ENCODE measurements at regions not wholly inside any gene's neighbourhood (a gene's known extent, or its start where the extent isn't known, plus 50 kb on each side); places are given as distances from the start of the nearest gene placed in this dataset.

GRCh38 chr12:40575987-40576386, 116.3 kb upstream of the CNTN1 start:
- no peak for FAIRE-seq
- DNase-seq (ENCODE audit: insufficient read length, low spot score): no peak
- TF ChIP-seq POU2F2 (IDR thresholded peaks at IDR 0.05; ENCODE audit: low read depth, low read length) (no peak), POLR2A (IDR thresholded peaks at IDR 0.05; ENCODE audit: low read depth, low read length) (no peak), PAX5 (IDR thresholded peaks at IDR 0.05; ENCODE audit: insufficient read depth, low read length, severe bottlenecking) (no peak), TAF1 (IDR thresholded peaks at IDR 0.05; ENCODE audit: low read depth, low read length) (no peak), POLR2AphosphoS5 (IDR thresholded peaks at IDR 0.05; ENCODE audit: low read depth, low read length) (no peak), SPI1 (IDR thresholded peaks at IDR 0.05; ENCODE audit: low read depth, low read length) (no peak)

- no peak for TF ChIP-seq PAX5 (IDR thresholded peaks at IDR 0.05; ENCODE audit: insufficient read depth, low read length, severe bottlenecking)
- no peak for TF ChIP-seq SPI1 (IDR thresholded peaks at IDR 0.05; ENCODE audit: low read depth, low read length)
- TF ChIP-seq TAF1 (IDR thresholded peaks at IDR 0.05; ENCODE audit: low read depth, low read length): no peak
- TF ChIP-seq POLR2A (IDR thresholded peaks at IDR 0.05; ENCODE audit: low read depth, low read length): no peak
- no peak for TF ChIP-seq POU2F2 (IDR thresholded peaks at IDR 0.05; ENCODE audit: low read depth, low read length)
- no peak for TF ChIP-seq POLR2AphosphoS5 (IDR thresholded peaks at IDR 0.05; ENCODE audit: low read depth, low read length)
- FAIRE-seq (no peak), DNase-seq (ENCODE audit: insufficient read length, low spot score) (no peak)
Measured at GRCh38 chr12:40577834-40578233, 114.4 kb upstream of the CNTN1 start.

- TF ChIP-seq POLR2A (IDR thresholded peaks at IDR 0.05; ENCODE audit: low read depth, low read length) (no peak), TAF1 (IDR thresholded peaks at IDR 0.05; ENCODE audit: low read depth, low read length) (no peak), POU2F2 (IDR thresholded peaks at IDR 0.05; ENCODE audit: low read depth, low read length) (no peak), PAX5 (IDR thresholded peaks at IDR 0.05; ENCODE audit: insufficient read depth, low read length, severe bottlenecking) (no peak), POLR2AphosphoS5 (IDR thresholded peaks at IDR 0.05; ENCODE audit: low read depth, low read length) (no peak), SPI1 (IDR thresholded peaks at IDR 0.05; ENCODE audit: low read depth, low read length) (no peak)
- DNase-seq (ENCODE audit: insufficient read length, low spot score) (no peak), FAIRE-seq (no peak)
Measured at GRCh38 chr12:40579687-40580086, 112.6 kb upstream of the CNTN1 start.

- FAIRE-seq: no peak
- TF ChIP-seq SPI1 (IDR thresholded peaks at IDR 0.05; ENCODE audit: low read depth, low read length) (no peak), POLR2A (IDR thresholded peaks at IDR 0.05; ENCODE audit: low read depth, low read length) (no peak), PAX5 (IDR thresholded peaks at IDR 0.05; ENCODE audit: insufficient read depth, low read length, severe bottlenecking) (no peak), POLR2AphosphoS5 (IDR thresholded peaks at IDR 0.05; ENCODE audit: low read depth, low read length) (no peak)
- no peak for DNase-seq (ENCODE audit: insufficient read length, low spot score)
Measured at GRCh38 chr12:40580346-40580745, 111.9 kb upstream of the CNTN1 start.

- TF ChIP-seq TAF1 (IDR thresholded peaks at IDR 0.05; ENCODE audit: low read depth, low read length) (no peak), POU2F2 (IDR thresholded peaks at IDR 0.05; ENCODE audit: low read depth, low read length) (no peak), PAX5 (IDR thresholded peaks at IDR 0.05; ENCODE audit: insufficient read depth, low read length, severe bottlenecking) (no peak), POLR2A (IDR thresholded peaks at IDR 0.05; ENCODE audit: low read depth, low read length) (no peak), SPI1 (IDR thresholded peaks at IDR 0.05; ENCODE audit: low read depth, low read length) (no peak), POLR2AphosphoS5 (IDR thresholded peaks at IDR 0.05; ENCODE audit: low read depth, low read length) (no peak)
- DNase-seq (ENCODE audit: insufficient read length, low spot score) (no peak), FAIRE-seq (no peak)
Measured at GRCh38 chr12:40581889-40582288, 110.3 kb upstream of the CNTN1 start.

GRCh38 chr12:40583743-40584142, 108.5 kb upstream of the CNTN1 start:
- TF ChIP-seq POLR2A (IDR thresholded peaks at IDR 0.05; ENCODE audit: low read depth, low read length) (no peak), PAX5 (IDR thresholded peaks at IDR 0.05; ENCODE audit: insufficient read depth, low read length, severe bottlenecking) (no peak), POLR2AphosphoS5 (IDR thresholded peaks at IDR 0.05; ENCODE audit: low read depth, low read length) (no peak)
- FAIRE-seq: no peak
- no peak for DNase-seq (ENCODE audit: insufficient read length, low spot score)

GRCh38 chr12:40584763-40585162, 107.5 kb upstream of the CNTN1 start:
- FAIRE-seq: no peak
- TF ChIP-seq PAX5 (IDR thresholded peaks at IDR 0.05; ENCODE audit: insufficient read depth, low read length, severe bottlenecking) (no peak), TAF1 (IDR thresholded peaks at IDR 0.05; ENCODE audit: low read depth, low read length) (no peak), POLR2A (IDR thresholded peaks at IDR 0.05; ENCODE audit: low read depth, low read length) (no peak), SPI1 (IDR thresholded peaks at IDR 0.05; ENCODE audit: low read depth, low read length) (no peak), POU2F2 (IDR thresholded peaks at IDR 0.05; ENCODE audit: low read depth, low read length) (no peak), POLR2AphosphoS5 (IDR thresholded peaks at IDR 0.05; ENCODE audit: low read depth, low read length) (no peak)
- no peak for DNase-seq (ENCODE audit: insufficient read length, low spot score)

GRCh38 chr12:40586823-40587222, 105.4 kb upstream of the CNTN1 start:
- no peak for TF ChIP-seq POLR2A (IDR thresholded peaks at IDR 0.05; ENCODE audit: low read depth, low read length)
- no peak for TF ChIP-seq TAF1 (IDR thresholded peaks at IDR 0.05; ENCODE audit: low read depth, low read length)
- TF ChIP-seq POU2F2 (IDR thresholded peaks at IDR 0.05; ENCODE audit: low read depth, low read length): no peak
- TF ChIP-seq PAX5 (IDR thresholded peaks at IDR 0.05; ENCODE audit: insufficient read depth, low read length, severe bottlenecking): no peak
- no peak for TF ChIP-seq SPI1 (IDR thresholded peaks at IDR 0.05; ENCODE audit: low read depth, low read length)
- TF ChIP-seq POLR2AphosphoS5 (IDR thresholded peaks at IDR 0.05; ENCODE audit: low read depth, low read length): no peak
- DNase-seq (ENCODE audit: insufficient read length, low spot score) (no peak), FAIRE-seq (no peak)

- DNase-seq (ENCODE audit: insufficient read length, low spot score) (no peak), FAIRE-seq (no peak)
- TF ChIP-seq SPI1 (IDR thresholded peaks at IDR 0.05; ENCODE audit: low read depth, low read length): no peak
- TF ChIP-seq PAX5 (IDR thresholded peaks at IDR 0.05; ENCODE audit: insufficient read depth, low read length, severe bottlenecking): no peak
- no peak for TF ChIP-seq POU2F2 (IDR thresholded peaks at IDR 0.05; ENCODE audit: low read depth, low read length)
- TF ChIP-seq TAF1 (IDR thresholded peaks at IDR 0.05; ENCODE audit: low read depth, low read length): no peak
- no peak for TF ChIP-seq POLR2A (IDR thresholded peaks at IDR 0.05; ENCODE audit: low read depth, low read length)
- no peak for TF ChIP-seq POLR2AphosphoS5 (IDR thresholded peaks at IDR 0.05; ENCODE audit: low read depth, low read length)
Measured at GRCh38 chr12:40587421-40587820, 104.8 kb upstream of the CNTN1 start.

GRCh38 chr12:40587970-40588369, 104.3 kb upstream of the CNTN1 start:
- FAIRE-seq (no peak), DNase-seq (ENCODE audit: insufficient read length, low spot score) (no peak)
- TF ChIP-seq POLR2AphosphoS5 (IDR thresholded peaks at IDR 0.05; ENCODE audit: low read depth, low read length) (no peak), SPI1 (IDR thresholded peaks at IDR 0.05; ENCODE audit: low read depth, low read length) (no peak), POLR2A (IDR thresholded peaks at IDR 0.05; ENCODE audit: low read depth, low read length) (no peak), TAF1 (IDR thresholded peaks at IDR 0.05; ENCODE audit: low read depth, low read length) (no peak), POU2F2 (IDR thresholded peaks at IDR 0.05; ENCODE audit: low read depth, low read length) (no peak), PAX5 (IDR thresholded peaks at IDR 0.05; ENCODE audit: insufficient read depth, low read length, severe bottlenecking) (no peak)

Data from GM12891 (cell line).